ENCODE measurements at regions not wholly inside any gene's neighbourhood (a gene's known extent, or its start where the extent isn't known, plus 50 kb on each side); places are given as distances from the start of the nearest gene placed in this dataset.

DNA sequence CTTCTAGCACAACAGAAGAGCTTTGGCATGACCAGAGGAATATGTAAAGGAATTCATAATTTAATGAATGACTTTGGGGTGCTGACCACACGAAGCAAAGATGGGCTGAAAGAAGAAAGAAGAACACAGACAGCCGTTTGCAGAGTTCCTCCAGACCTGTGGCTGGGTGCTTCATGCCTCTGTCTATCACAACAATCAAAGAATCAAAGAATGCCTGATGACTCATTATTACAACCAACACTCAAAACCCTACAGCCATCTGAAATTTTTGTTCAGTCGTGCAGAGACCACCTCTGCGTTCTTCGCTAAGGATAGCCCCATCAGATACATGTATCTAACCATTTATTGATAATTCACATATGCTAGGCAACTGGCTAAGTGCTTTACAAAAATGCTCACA is 129.0 kb upstream of the PRICKLE2 start:
- Histone ChIP-seq H3K27me3 (ENCODE audit: control insufficient read depth in 1 of 2, insufficient read depth in 2 of 2, low read length in 2 of 2) (no peaks in the 10 kb centered on the region), H3K9me3 (ENCODE audit: control insufficient read depth in 2 of 2, insufficient read depth in 1 of 2, low read depth in 1 of 2, low read length in 1 of 2) (no peaks in the 10 kb centered on the region), H3K4me1 (ENCODE audit: control insufficient read depth in 2 of 2, insufficient read depth in 2 of 2, low read length in 1 of 2) (peaks cover 0 to 6% of the 10 kb centered on the region in 2 donors), H3K4me3 (ENCODE audit: low read depth in 1 of 2, low read length in 2 of 2) (no peak overlapping the region), H3K27ac (ENCODE audit: low read depth in 2 of 2, low read length in 1 of 2) (no peak overlapping the region), H3K36me3 (ENCODE audit: control insufficient read depth in 2 of 2, insufficient read depth in 2 of 2, low read length in 1 of 2) (no peaks in the 10 kb centered on the region)
- WGBS, 2 donors = 85 to 87% methylated on average over 5 of the region's 5 CpGs

DNA sequence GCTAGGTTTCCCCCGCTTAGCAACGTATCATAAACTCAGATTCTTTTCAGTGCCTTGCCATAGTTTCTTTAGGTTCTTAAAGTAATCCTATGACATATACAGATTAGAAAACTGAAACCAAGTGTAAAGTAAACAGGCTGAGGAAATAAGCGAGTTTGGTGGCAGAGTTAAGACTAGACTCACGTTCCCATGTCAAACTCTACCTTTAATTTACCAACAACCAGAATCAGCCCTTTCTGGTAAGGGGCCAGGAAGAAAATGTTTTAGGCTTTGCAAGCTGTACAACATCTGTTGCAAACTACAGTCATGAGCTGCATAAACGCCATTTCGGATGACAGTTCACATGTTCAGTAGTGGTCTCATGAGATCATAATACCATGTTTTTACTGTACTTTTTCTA is 128.0 kb upstream of the PRICKLE2 start:
- Histone ChIP-seq H3K36me3 (ENCODE audit: control insufficient read depth in 2 of 2, insufficient read depth in 2 of 2, low read length in 1 of 2) (no peaks in the 10 kb centered on the region), H3K27me3 (ENCODE audit: control insufficient read depth in 1 of 2, insufficient read depth in 2 of 2, low read length in 2 of 2) (no peaks in the 10 kb centered on the region), H3K4me1 (ENCODE audit: control insufficient read depth in 2 of 2, insufficient read depth in 2 of 2, low read length in 1 of 2) (peaks cover 0 to 7% of the 10 kb centered on the region in 2 donors), H3K4me3 (ENCODE audit: low read depth in 1 of 2, low read length in 2 of 2) (no peak overlapping the region), H3K27ac (ENCODE audit: low read depth in 2 of 2, low read length in 1 of 2) (peak overlapping the region in 1 of 2 donors; percentile 59), H3K9me3 (ENCODE audit: control insufficient read depth in 2 of 2, insufficient read depth in 1 of 2, low read depth in 1 of 2, low read length in 1 of 2) (no peaks in the 10 kb centered on the region)
- 45 to 49% methylated on average over 6 of the region's 6 CpGs for WGBS, 2 donors

DNA sequence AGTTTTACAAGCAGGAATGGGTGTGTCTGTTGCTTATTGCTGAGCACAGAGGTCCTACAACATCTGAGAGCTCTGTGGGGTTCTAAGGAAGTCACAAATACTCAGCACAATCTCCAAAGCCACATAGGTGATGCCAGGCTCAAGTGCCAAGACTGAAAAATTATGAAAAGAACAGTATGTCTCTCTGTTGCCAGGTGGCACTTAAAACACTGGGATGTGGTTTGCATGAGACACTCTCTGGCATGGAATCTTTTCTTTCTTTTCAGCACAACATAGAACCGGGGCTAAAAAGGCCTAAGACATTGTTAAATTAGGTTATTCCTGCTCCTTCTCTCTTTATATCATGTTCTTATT is 127.3 kb upstream of the PRICKLE2 start:
- Histone ChIP-seq H3K4me3 (ENCODE audit: low read depth in 1 of 2, low read length in 2 of 2) (no peak overlapping the region), H3K9me3 (ENCODE audit: control insufficient read depth in 2 of 2, insufficient read depth in 1 of 2, low read depth in 1 of 2, low read length in 1 of 2) (no peaks in the 10 kb centered on the region), H3K4me1 (ENCODE audit: control insufficient read depth in 2 of 2, insufficient read depth in 2 of 2, low read length in 1 of 2) (peaks cover 0 to 9% of the 10 kb centered on the region in 2 donors), H3K27me3 (ENCODE audit: control insufficient read depth in 1 of 2, insufficient read depth in 2 of 2, low read length in 2 of 2) (no peaks in the 10 kb centered on the region), H3K27ac (ENCODE audit: low read depth in 2 of 2, low read length in 1 of 2) (peak overlapping the region; percentile 29 to 63), H3K36me3 (ENCODE audit: control insufficient read depth in 2 of 2, insufficient read depth in 2 of 2, low read length in 1 of 2) (no peaks in the 10 kb centered on the region)
- 22 to 41% methylated on average over 1 of the region's 1 CpG for WGBS, 2 donors

DNA sequence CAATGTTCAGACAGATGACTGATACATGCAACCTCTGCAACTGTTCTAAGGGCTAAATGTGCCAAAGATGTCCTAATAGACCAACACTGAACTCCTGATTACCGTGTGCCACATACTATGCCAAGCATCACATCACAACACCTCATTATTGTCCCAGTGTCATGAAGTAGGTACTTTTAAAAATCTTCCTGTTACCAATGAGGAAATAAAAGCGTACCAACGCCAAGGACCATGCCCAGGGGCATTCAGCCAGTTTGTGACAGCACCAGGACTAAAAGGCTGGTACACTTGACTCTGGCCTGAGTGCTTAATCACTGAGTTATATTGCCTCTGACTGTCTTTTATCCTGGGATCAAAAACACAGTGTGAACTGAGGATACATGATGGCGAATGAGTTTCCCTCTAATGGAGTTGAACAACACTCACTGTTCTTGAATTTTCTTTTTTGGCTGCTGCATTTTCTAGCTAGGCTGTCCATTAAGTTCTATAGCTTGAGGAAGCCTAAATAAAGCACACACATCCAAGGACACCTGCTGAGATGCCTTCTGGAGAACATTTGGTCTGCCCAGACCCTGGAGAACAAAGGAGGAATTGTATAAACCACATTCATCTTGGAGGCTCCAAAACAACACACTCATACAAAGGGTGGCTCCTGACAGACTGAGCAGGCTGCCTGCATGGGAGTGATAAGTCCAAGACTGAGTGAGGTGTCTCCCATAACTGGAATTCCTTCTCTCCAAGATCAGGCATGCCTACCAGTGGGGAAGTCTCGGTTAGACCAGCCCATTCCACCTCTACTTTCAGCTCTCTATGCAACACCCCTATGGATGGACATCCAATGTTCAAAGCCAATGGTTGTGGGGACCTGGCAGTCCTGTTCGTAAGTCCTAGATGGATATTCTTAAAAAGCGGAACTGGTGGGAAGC is 126.7 kb upstream of the PRICKLE2 start:
- Histone ChIP-seq H3K4me1 (ENCODE audit: control insufficient read depth in 2 of 2, insufficient read depth in 2 of 2, low read length in 1 of 2) (peaks cover 0 to 9% of the 10 kb centered on the region in 2 donors), H3K36me3 (ENCODE audit: control insufficient read depth in 2 of 2, insufficient read depth in 2 of 2, low read length in 1 of 2) (no peaks in the 10 kb centered on the region), H3K9me3 (ENCODE audit: control insufficient read depth in 2 of 2, insufficient read depth in 1 of 2, low read depth in 1 of 2, low read length in 1 of 2) (no peaks in the 10 kb centered on the region), H3K27ac (ENCODE audit: low read depth in 2 of 2, low read length in 1 of 2) (peak overlapping the region; percentile 29 to 63), H3K4me3 (ENCODE audit: low read depth in 1 of 2, low read length in 2 of 2) (no peak overlapping the region), H3K27me3 (ENCODE audit: control insufficient read depth in 1 of 2, insufficient read depth in 2 of 2, low read length in 2 of 2) (no peaks in the 10 kb centered on the region)
- 63 to 66% methylated on average over 7 of the region's 7 CpGs for WGBS, 2 donors

DNA sequence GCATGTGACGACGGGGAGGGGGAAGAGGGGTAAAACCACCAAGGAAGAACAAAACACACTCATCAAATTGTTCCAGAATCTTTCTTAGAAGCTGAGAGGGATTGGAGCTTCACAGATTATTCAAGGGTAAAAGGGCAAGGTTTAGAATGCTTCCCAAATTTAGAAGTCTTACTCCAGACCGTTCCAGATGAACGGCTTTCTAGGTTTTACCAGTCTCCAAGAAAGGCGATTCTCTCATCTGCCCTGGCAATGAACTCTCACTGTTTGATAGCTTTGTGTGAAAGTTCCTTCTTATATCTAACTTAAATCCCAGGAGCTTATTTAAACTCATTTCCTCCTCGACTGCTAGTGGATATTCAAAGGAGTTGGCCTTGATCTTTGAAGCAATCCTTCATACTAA is 124.3 kb upstream of the PRICKLE2 start:
- no peaks in the 10 kb centered on the region for H3K9me3 ChIP-seq (ENCODE audit: control insufficient read depth in 2 of 2, insufficient read depth in 1 of 2, low read depth in 1 of 2, low read length in 1 of 2)
- no peaks in the 10 kb centered on the region for H3K27me3 ChIP-seq (ENCODE audit: control insufficient read depth in 1 of 2, insufficient read depth in 2 of 2, low read length in 2 of 2)
- H3K36me3 ChIP-seq (ENCODE audit: control insufficient read depth in 2 of 2, insufficient read depth in 2 of 2, low read length in 1 of 2) = no peaks in the 10 kb centered on the region
- H3K4me3 ChIP-seq (ENCODE audit: low read depth in 1 of 2, low read length in 2 of 2) = no peak overlapping the region
- H3K4me1 ChIP-seq (ENCODE audit: control insufficient read depth in 2 of 2, insufficient read depth in 2 of 2, low read length in 1 of 2) = peaks cover 3 to 7% of the 10 kb centered on the region in 2 donors
- no peak overlapping the region for H3K27ac ChIP-seq (ENCODE audit: low read depth in 2 of 2, low read length in 1 of 2)
- 59 to 64% methylated on average over 6 of the region's 6 CpGs for WGBS, 2 donors

DNA sequence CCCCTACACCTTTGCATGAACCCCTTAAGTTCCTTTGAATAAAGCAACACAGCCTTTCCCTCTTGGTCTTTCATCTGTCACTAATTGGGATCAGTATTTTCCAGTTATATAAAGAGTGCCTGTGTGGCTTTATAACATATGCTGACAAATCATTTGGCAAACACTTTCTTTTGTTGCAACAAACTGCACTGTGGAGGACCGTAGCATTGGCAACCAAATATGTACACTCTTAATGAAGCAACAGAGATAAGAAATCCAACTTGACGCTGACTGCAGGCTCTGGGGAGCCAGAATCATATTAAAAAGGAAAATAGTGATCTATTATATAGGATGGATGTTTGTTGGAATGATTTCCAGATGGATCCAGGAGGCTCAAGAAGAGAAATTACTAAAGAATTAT is 120.1 kb upstream of the PRICKLE2 start:
- WGBS, 2 donors = 17 to 25% methylated on average over 2 of the region's 2 CpGs
- H3K27me3 ChIP-seq (ENCODE audit: control insufficient read depth in 1 of 2, insufficient read depth in 2 of 2, low read length in 2 of 2) = no peaks in the 10 kb centered on the region
- H3K9me3 ChIP-seq (ENCODE audit: control insufficient read depth in 2 of 2, insufficient read depth in 1 of 2, low read depth in 1 of 2, low read length in 1 of 2) = no peaks in the 10 kb centered on the region
- H3K4me1 ChIP-seq (ENCODE audit: control insufficient read depth in 2 of 2, insufficient read depth in 2 of 2, low read length in 1 of 2) = peaks cover 3% of the 10 kb centered on the region in 2 donors
- peak overlapping the region; percentile 30 to 86 for H3K27ac ChIP-seq (ENCODE audit: low read depth in 2 of 2, low read length in 1 of 2)
- H3K36me3 ChIP-seq (ENCODE audit: control insufficient read depth in 2 of 2, insufficient read depth in 2 of 2, low read length in 1 of 2) = no peaks in the 10 kb centered on the region
- no peak overlapping the region for H3K4me3 ChIP-seq (ENCODE audit: low read depth in 1 of 2, low read length in 2 of 2)

DNA sequence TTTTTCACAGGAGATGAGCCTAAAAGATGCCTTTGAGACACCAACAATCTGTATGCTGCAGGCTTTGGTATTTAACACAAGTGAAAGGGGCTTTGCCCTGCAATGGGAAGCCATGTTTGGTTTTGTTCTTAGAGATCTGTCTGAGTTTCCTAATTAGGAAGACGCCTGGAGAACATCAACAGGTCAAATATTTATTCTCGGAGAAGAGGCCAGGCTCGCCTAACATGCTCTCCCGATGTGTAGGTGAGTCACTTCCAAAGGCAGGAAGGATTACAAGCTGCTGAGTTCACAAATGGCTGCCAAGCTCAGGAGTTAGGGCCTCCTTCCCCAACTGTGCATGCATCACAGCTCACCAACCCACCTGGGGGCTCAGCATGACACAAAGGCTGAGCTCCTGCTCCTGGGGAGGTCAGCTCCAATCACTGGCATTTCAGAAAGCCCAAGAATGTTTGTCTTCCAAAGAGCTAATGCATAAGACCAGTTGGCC is 119.5 kb upstream of the PRICKLE2 start:
- WGBS, 2 donors = 29 to 49% methylated on average over 4 of the region's 4 CpGs
- Histone ChIP-seq H3K4me1 (ENCODE audit: control insufficient read depth in 2 of 2, insufficient read depth in 2 of 2, low read length in 1 of 2) (peaks cover 3% of the 10 kb centered on the region in 2 donors), H3K9me3 (ENCODE audit: control insufficient read depth in 2 of 2, insufficient read depth in 1 of 2, low read depth in 1 of 2, low read length in 1 of 2) (no peaks in the 10 kb centered on the region), H3K27ac (ENCODE audit: low read depth in 2 of 2, low read length in 1 of 2) (peak overlapping the region; percentile 30 to 86), H3K27me3 (ENCODE audit: control insufficient read depth in 1 of 2, insufficient read depth in 2 of 2, low read length in 2 of 2) (no peaks in the 10 kb centered on the region), H3K36me3 (ENCODE audit: control insufficient read depth in 2 of 2, insufficient read depth in 2 of 2, low read length in 1 of 2) (no peaks in the 10 kb centered on the region), H3K4me3 (ENCODE audit: low read depth in 1 of 2, low read length in 2 of 2) (no peak overlapping the region)

DNA sequence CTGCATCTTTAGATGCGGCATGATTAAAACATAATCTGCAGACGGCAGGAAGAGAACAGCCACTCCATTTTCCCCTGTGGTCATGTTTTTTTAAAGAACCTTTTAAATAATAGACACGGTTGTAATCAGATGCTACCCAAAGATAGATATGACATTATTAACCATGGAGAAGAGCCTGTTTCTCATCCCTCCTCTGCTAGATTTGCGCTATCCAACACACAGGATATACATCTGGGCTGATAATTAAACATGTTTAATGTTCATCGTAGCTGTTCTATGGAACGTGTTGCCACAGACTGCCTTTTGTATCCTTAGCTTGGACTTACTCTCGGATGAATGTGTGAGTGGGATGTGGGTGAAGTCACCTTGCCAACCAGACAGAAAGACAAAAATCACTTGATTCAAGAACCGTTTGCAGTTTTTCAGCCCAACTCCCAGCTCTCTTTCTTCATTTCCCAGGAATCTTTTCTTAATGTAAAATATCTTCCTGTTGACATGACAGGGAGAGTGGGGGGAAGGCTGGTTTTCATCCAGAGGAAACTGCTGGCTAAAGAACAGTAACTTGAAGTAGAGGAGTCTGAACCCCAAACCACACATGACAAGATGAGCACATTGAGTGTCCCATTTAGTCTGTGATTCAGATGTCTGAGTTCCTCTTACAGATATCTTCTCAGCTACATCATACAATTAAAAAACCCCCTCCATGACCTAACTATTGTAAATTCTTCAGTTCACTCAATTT is 118.6 kb upstream of the PRICKLE2 start:
- H3K27me3 ChIP-seq (ENCODE audit: control insufficient read depth in 1 of 2, insufficient read depth in 2 of 2, low read length in 2 of 2) = no peaks in the 10 kb centered on the region
- H3K4me3 ChIP-seq (ENCODE audit: low read depth in 1 of 2, low read length in 2 of 2) = no peak overlapping the region
- no peaks in the 10 kb centered on the region for H3K9me3 ChIP-seq (ENCODE audit: control insufficient read depth in 2 of 2, insufficient read depth in 1 of 2, low read depth in 1 of 2, low read length in 1 of 2)
- H3K36me3 ChIP-seq (ENCODE audit: control insufficient read depth in 2 of 2, insufficient read depth in 2 of 2, low read length in 1 of 2) = no peaks in the 10 kb centered on the region
- peaks cover 3% of the 10 kb centered on the region in 2 donors for H3K4me1 ChIP-seq (ENCODE audit: control insufficient read depth in 2 of 2, insufficient read depth in 2 of 2, low read length in 1 of 2)
- H3K27ac ChIP-seq (ENCODE audit: low read depth in 2 of 2, low read length in 1 of 2) = peak overlapping the region in 1 of 2 donors; percentile 26
- WGBS, 2 donors = 77 to 81% methylated on average over 8 of the region's 8 CpGs

DNA sequence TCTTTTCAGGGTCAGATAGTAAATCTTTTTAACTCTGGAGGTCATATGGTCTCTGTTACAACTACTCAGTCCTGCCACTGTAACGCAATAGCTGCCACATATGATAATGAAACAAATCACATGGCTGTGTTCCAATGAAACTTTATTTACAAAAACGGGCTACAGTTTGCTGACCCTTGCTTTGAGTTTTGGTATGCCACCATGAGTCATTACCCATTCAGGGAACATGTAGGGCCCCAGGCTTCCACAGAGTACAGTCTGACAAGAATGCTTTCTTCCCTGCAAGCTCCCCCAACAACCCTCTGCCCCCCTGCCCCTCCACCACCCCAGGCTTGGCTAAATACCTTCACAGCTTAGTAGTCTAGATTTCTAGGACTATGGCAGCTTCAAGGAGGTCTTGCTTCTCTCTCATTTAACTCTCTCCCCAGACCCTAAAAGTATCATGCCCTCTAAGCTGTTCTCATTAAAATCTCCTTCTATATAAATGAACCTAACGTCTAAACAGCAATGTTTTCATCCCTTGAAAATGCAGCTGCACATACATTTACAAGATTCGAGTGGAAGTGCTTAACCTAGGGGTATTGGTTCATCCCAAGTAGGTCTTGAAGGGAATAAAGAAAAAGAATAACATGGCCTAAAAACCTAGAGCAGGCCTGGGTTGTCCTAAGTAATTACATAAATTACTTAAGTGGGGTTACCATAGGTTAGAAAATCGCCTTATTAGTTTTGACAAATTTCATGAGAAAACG is 117.8 kb upstream of the PRICKLE2 start:
- 67 to 74% methylated on average over 6 of the region's 6 CpGs for WGBS, 2 donors
- Histone ChIP-seq H3K36me3 (ENCODE audit: control insufficient read depth in 2 of 2, insufficient read depth in 2 of 2, low read length in 1 of 2) (no peaks in the 10 kb centered on the region), H3K9me3 (ENCODE audit: control insufficient read depth in 2 of 2, insufficient read depth in 1 of 2, low read depth in 1 of 2, low read length in 1 of 2) (no peaks in the 10 kb centered on the region), H3K27ac (ENCODE audit: low read depth in 2 of 2, low read length in 1 of 2) (no peak overlapping the region), H3K4me1 (ENCODE audit: control insufficient read depth in 2 of 2, insufficient read depth in 2 of 2, low read length in 1 of 2) (peaks cover under 1 to 3% of the 10 kb centered on the region in 2 donors), H3K4me3 (ENCODE audit: low read depth in 1 of 2, low read length in 2 of 2) (no peak overlapping the region), H3K27me3 (ENCODE audit: control insufficient read depth in 1 of 2, insufficient read depth in 2 of 2, low read length in 2 of 2) (no peaks in the 10 kb centered on the region)

Data from esophagus (tissue), 2 donors.